ENCODE measurements at regions not wholly inside any gene's neighbourhood (a gene's known extent, or its start where the extent isn't known, plus 50 kb on each side); places are given as distances from the start of the nearest gene placed in this dataset.

DNA sequence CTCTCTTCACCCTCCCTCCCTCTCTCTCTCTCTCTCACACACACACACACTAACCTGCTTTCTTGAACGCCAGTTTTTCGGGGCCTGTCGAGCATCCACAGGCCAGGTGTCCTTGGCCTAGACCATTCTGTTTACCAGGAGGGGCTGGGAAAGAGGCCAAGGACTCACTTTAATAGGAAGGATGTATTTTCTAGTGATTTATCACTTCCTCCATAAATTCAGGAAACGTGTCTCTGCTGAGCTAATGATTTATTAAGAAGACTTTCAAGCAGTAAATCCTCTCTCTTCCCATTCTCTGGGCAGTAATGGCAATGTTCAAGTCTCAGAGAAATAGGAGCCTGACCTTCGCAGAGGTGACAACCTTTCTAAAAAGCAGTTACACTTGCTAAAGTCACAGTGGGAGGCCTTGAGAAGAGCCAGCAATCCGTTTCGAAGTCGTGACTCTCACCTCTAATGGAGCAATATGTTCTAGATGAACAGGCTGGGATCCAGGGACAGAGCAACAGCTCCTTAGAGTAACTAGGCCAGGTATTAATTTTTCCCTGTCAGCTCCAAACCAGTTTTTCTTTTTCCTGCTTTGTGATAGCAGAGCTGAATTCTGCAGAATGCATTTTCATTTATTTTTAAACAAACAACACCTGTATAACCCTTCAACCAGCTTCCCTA is 1357.5 kb upstream of the SORCS1 start:
- DNase-seq (ENCODE audit: low spot score): no peak

DNA sequence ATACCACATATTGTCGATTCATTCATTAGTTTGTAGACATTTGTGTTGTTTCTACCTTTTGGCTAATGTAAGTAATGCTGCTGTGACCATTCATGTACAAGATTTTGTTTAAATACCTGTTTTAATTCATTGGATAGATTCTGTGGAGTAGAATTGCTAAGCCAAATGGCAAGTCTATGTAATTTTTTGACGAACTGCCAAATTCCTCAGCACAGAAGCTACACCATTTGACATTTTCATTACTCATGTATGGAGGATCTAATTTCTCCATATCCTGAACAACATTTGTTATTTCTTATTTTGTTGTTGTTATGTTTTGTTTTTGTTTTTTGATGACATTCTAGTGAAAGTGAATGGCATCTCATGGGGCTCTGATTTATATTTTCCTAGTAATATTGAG is 1351.3 kb upstream of the SORCS1 start:
- no peak for DNase-seq (ENCODE audit: low spot score)

DNA sequence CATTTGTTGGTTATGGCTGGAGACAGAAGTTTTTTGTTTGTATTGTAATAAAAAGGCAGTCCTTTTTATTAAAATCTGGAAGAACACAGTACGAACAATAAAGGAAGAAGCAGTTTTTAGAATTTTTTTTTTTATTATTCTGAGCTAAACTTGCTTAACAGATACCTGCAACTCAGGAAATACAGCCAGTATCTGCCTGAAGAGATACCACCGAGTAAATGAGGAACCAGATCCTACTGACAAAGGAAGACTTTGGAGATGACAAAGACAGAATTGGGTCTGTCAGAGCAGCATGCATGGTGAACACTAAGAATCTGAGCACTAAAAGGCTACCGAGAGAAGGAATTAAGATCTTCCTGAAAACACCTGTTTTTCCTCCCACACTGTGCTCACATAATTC is 1335.9 kb upstream of the SORCS1 start:
- no peak for DNase-seq (ENCODE audit: low spot score)

- DNase-seq (ENCODE audit: low spot score): no peak
Measured at GRCh38 chr10:108496106-108496505, 1331.6 kb upstream of the SORCS1 start.

DNA sequence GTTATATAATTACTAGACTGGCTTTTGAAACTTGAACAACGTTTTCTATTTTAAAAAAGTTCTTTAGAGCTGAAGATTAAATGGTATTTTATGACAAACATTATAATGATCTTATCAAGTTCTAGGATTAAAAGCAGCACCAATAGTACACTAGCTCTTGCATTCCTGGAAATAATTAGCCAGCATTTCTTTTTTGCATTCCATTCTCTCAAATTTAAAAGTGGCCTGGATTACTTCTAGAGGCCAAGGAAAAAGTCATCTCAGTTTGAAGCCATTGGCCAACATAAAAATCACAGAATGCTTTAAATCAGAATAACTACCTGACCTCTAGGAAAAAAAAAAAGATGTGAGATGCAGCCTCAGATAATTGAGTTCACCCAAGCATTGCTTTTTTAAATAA is 1326.4 kb upstream of the SORCS1 start:
- DNase-seq (ENCODE audit: low spot score): no peak

- DNase-seq (ENCODE audit: low spot score): no peak
Measured at GRCh38 chr10:108471420-108471819, 1306.9 kb upstream of the SORCS1 start.

DNA sequence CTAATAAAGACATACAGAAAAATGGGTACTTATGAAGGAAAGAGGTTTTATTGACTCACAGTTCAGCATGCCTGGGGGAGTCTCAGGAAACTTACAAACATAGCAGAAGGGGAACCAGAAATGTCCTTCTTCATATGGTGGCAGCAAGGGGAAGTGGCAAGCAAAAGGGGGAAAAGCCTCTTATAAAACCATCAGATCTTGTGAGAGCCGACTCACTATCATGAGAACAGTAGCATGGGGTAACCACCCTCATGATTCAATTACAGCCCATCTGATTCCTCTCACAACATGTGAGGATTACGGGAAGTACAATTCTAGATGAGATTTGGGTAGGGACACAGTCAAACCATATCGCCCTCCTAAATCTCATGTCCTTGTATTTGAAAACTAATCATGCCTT is 1305.4 kb upstream of the SORCS1 start:
- no peak for DNase-seq (ENCODE audit: low spot score)

GRCh38 chr10:108465871-108466641 is 1301.5 kb upstream of the SORCS1 start:
- no peak for DNase-seq (ENCODE audit: low spot score)

- DNase-seq (ENCODE audit: low spot score): no peak
Measured at GRCh38 chr10:108462005-108462404, 1297.5 kb upstream of the SORCS1 start.

GRCh38 chr10:108454793-108455192 is 1290.3 kb upstream of the SORCS1 start:
- no peak for DNase-seq (ENCODE audit: low spot score)

- DNase-seq (ENCODE audit: low spot score): no peak
Measured at GRCh38 chr10:108454224-108454623, 1289.7 kb upstream of the SORCS1 start.

DNA sequence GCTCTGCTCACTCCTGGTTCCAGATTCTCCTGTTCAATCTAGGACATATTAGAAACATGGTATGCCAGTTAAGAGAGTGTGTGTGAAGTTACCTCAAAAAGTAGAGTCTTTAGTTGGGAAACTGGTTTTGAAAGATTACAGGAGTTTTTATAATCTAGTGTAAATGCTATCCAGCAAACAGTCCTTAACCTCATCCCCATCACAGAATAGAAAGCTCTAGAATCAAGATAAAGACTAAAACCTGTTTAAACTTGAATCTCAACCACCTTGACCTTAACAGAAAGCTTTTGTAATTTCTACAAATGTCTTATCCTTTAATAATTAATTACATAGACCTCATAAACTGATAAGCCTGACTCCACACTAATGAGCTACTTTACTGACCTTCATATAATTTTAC is 1288.7 kb upstream of the SORCS1 start:
- DNase-seq (ENCODE audit: low spot score): no peak

- DNase-seq (ENCODE audit: low spot score): no peak
Measured at GRCh38 chr10:108452533-108452932, 1288.0 kb upstream of the SORCS1 start.

DNA sequence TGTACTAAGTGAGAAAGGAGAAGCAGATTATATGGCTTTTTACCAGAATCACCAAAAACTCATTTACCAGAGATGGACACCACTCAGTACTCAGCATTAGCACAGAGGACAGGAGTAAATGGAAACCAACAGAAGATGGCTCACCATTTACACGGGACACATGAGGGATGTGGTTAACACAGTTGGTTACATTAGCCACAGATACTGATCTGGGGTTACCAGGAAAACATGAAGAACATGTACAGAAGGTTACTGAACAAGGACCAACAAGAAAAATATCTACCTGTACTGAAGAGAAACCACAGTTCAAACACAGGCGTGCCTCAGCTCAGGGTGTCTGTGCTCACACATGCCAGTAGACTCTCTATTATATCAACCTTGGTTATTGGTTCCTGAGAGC is 1285.8 kb upstream of the SORCS1 start:
- DNase-seq (ENCODE audit: low spot score): no peak

- no peak for DNase-seq (ENCODE audit: low spot score)
Measured at GRCh38 chr10:108445746-108446145, 1281.2 kb upstream of the SORCS1 start.

DNA sequence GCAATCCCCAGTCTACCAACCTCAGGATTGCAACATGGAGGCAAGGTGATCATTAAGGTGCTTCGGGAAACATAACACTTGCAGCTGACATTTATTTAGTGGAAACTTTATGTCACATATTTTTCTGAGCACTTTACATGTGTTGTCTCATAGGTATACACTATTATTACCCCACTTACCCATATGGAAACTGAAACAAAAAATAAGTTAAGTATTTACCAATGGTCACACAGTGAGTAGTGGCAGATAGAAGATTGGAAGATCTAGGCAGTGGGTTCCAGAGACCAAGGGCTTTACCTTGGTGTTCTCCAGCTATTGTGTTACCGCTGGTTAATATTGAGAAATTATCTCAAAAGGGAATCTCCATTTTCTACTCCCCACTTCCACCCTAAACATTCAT is 1279.1 kb upstream of the SORCS1 start:
- no peak for DNase-seq (ENCODE audit: low spot score)

GRCh38 chr10:108439397-108439796 is 1274.9 kb upstream of the SORCS1 start:
- no peak for DNase-seq (ENCODE audit: low spot score)

DNA sequence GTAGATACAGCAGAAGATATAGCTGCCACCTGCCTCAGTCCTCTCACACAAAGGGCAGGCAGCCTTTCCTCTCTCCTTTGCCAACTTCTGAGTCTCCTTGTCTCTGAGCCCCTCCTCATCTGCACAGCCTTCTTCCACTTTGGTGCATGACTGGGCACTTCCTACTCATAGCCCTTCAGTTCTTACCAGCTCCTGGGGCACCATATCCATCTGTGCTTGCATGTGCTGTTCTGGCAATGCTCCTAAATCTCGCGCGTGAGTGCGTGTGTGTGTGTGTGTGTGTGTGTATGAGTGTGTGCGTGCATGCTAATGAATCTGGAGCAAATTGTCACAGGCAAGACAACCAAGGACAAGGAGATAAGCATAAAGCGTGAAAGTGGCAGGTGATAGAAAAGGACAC is 1271.6 kb upstream of the SORCS1 start:
- DNase-seq (ENCODE audit: low spot score): no peak

GRCh38 chr10:108434559-108435252 is 1270.2 kb upstream of the SORCS1 start:
- no peak for DNase-seq (ENCODE audit: low spot score)

- no peak for DNase-seq (ENCODE audit: low spot score)
Measured at GRCh38 chr10:108427146-108427545, 1262.6 kb upstream of the SORCS1 start.

DNA sequence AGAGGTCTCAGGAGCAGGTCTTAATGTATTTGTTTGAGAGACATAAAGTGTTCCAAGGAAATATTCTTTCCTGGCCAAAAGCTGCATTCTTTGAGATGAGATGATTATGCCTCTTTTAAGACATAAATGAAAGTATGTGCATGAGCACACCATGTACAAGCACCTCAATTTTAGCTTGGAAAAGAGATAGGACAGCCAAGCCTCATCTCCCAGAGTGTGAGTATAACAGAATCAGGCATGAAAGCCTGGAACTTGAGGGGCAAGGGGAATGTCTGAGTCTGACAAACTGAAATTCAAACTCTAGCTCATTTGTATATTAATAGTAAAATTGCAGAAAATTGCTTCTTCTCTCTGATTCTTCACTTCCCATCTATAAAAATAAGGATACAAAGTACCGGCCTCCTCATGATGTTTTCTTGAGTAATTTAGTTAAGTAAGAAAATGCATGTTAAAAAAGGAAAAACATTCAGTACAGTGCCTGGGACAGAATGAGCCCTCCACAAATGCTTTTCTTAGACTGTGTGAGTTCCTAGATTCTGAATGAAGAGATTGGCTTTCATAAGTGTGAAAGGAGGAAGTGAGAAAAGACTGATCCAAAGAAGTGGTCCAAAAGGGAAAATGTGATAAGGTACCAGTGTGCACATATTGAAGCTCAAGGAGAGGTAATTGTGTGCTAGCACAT is 1260.9 kb upstream of the SORCS1 start:
- no peak for DNase-seq (ENCODE audit: low spot score)

GRCh38 chr10:108424656-108425055 is 1260.2 kb upstream of the SORCS1 start:
- no peak for DNase-seq (ENCODE audit: low spot score)

GRCh38 chr10:108422286-108422685 is 1257.8 kb upstream of the SORCS1 start:
- DNase-seq (ENCODE audit: low spot score): no peak

All from hematopoietic multipotent progenitor cell treated with erythropoietin and hydrocortisone succinate and interleukin-3 and kit ligand, for 15 days (in vitro differentiated cells).